ENCODE measurements at regions not wholly inside any gene's neighbourhood (a gene's known extent, or its start where the extent isn't known, plus 50 kb on each side); places are given as distances from the start of the nearest gene placed in this dataset.

- Histone ChIP-seq H2AFZ (ENCODE audit: low read length) (no peak overlapping the region), H3K4me2 (ENCODE audit: low read length) (no peak overlapping the region), H3K9me3 (ENCODE audit: low read length) (no peaks in the 10 kb centered on the region), H3K4me1 (ENCODE audit: insufficient read depth, low read length, severe bottlenecking) (no peaks in the 10 kb centered on the region), H4K20me1 (ENCODE audit: insufficient read depth, low read length) (no peaks in the 10 kb centered on the region), H3K36me3 (ENCODE audit: insufficient read depth, low read length) (no peaks in the 10 kb centered on the region), H3K9ac (ENCODE audit: low read length) (no peak overlapping the region), H3F3A (ENCODE audit: insufficient read depth, low read length) (no peaks in the 10 kb centered on the region), H3K27me3 (ENCODE audit: insufficient read depth, low read length) (no peaks in the 10 kb centered on the region), H3K4me3 (ENCODE audit: low read depth, low read length, poor library complexity, severe bottlenecking) (no peak overlapping the region), H3K27ac (ENCODE audit: low read depth, low read length, poor library complexity, severe bottlenecking) (no peak overlapping the region), H3K9me2 (ENCODE audit: low read depth, low read length) (no peaks in the 10 kb centered on the region), H3K79me2 (ENCODE audit: insufficient read depth, low read length) (no peaks in the 10 kb centered on the region)
- TF ChIP-seq EZH2 (IDR thresholded peaks at IDR 0.05; ENCODE audit: borderline replicate concordance, low read length), result no peak
- TF ChIP-seq, protein P1, sequence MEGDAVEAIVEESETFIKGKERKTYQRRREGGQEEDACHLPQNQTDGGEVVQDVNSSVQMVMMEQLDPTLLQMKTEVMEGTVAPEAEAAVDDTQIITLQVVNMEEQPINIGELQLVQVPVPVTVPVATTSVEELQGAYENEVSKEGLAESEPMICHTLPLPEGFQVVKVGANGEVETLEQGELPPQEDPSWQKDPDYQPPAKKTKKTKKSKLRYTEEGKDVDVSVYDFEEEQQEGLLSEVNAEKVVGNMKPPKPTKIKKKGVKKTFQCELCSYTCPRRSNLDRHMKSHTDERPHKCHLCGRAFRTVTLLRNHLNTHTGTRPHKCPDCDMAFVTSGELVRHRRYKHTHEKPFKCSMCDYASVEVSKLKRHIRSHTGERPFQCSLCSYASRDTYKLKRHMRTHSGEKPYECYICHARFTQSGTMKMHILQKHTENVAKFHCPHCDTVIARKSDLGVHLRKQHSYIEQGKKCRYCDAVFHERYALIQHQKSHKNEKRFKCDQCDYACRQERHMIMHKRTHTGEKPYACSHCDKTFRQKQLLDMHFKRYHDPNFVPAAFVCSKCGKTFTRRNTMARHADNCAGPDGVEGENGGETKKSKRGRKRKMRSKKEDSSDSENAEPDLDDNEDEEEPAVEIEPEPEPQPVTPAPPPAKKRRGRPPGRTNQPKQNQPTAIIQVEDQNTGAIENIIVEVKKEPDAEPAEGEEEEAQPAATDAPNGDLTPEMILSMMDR (IDR thresholded peaks at IDR 0.05; ENCODE audit: low read length), result no peak
Measured at GRCh38 chr2:78606895-78607294, 418.6 kb upstream of the REG3G start.

DNA sequence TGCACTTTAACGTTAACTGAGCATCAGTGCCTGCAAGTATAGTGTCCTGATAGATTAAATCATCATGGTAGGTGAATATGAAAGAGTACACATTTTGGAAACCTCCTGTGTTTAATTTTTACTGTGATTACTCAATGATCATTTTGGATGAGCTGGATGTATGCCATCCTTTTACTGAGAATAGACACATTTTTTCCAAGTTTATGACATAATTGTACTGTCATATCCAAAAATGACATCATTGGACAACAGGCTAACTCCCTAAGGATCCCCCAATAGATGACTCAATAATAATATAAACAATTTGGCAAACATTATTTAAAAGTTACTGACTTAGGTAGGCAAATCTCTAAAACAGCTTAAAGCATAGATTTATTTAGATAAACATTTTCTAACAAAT lies 410.8 kb upstream of the REG3G start:
- Histone ChIP-seq H3K36me3 (ENCODE audit: insufficient read depth, low read length) (no peaks in the 10 kb centered on the region), H3K9me2 (ENCODE audit: low read depth, low read length) (no peaks in the 10 kb centered on the region), H3K27ac (ENCODE audit: low read depth, low read length, poor library complexity, severe bottlenecking) (no peak overlapping the region), H2AFZ (ENCODE audit: low read length) (no peak overlapping the region), H3K9me3 (ENCODE audit: low read length) (no peaks in the 10 kb centered on the region), H3K4me1 (ENCODE audit: insufficient read depth, low read length, severe bottlenecking) (no peaks in the 10 kb centered on the region), H3K27me3 (ENCODE audit: insufficient read depth, low read length) (no peaks in the 10 kb centered on the region), H3K79me2 (ENCODE audit: insufficient read depth, low read length) (no peaks in the 10 kb centered on the region), H3K4me3 (ENCODE audit: low read depth, low read length, poor library complexity, severe bottlenecking) (no peak overlapping the region), H4K20me1 (ENCODE audit: insufficient read depth, low read length) (no peaks in the 10 kb centered on the region), H3K9ac (ENCODE audit: low read length) (no peak overlapping the region), H3K4me2 (ENCODE audit: low read length) (no peak overlapping the region), H3F3A (ENCODE audit: insufficient read depth, low read length) (no peaks in the 10 kb centered on the region)
- TF ChIP-seq EZH2 (IDR thresholded peaks at IDR 0.05; ENCODE audit: borderline replicate concordance, low read length), result no peak
- TF ChIP-seq, protein P1 (IDR thresholded peaks at IDR 0.05; ENCODE audit: low read length), result no peak

GRCh38 chr2:78615956-78616355 lies 409.5 kb upstream of the REG3G start:
- Histone ChIP-seq H3K27me3 (ENCODE audit: insufficient read depth, low read length) (no peaks in the 10 kb centered on the region), H3K4me1 (ENCODE audit: insufficient read depth, low read length, severe bottlenecking) (no peaks in the 10 kb centered on the region), H4K20me1 (ENCODE audit: insufficient read depth, low read length) (no peaks in the 10 kb centered on the region), H2AFZ (ENCODE audit: low read length) (no peak overlapping the region), H3K36me3 (ENCODE audit: insufficient read depth, low read length) (no peaks in the 10 kb centered on the region), H3K4me2 (ENCODE audit: low read length) (no peak overlapping the region), H3F3A (ENCODE audit: insufficient read depth, low read length) (no peaks in the 10 kb centered on the region), H3K9ac (ENCODE audit: low read length) (no peak overlapping the region), H3K4me3 (ENCODE audit: low read depth, low read length, poor library complexity, severe bottlenecking) (no peak overlapping the region), H3K79me2 (ENCODE audit: insufficient read depth, low read length) (no peaks in the 10 kb centered on the region), H3K9me2 (ENCODE audit: low read depth, low read length) (no peaks in the 10 kb centered on the region), H3K9me3 (ENCODE audit: low read length) (no peaks in the 10 kb centered on the region), H3K27ac (ENCODE audit: low read depth, low read length, poor library complexity, severe bottlenecking) (no peak overlapping the region)
- TF ChIP-seq, protein P1 (IDR thresholded peaks at IDR 0.05; ENCODE audit: low read length), result no peak
- TF ChIP-seq EZH2 (IDR thresholded peaks at IDR 0.05; ENCODE audit: borderline replicate concordance, low read length), result no peak

Measured in OCI-LY1 (cell line).